ENCODE measurements at regions not wholly inside any gene's neighbourhood (a gene's known extent, or its start where the extent isn't known, plus 50 kb on each side); places are given as distances from the start of the nearest gene placed in this dataset.

GRCh38 chr13:109955598-109955997 is 169.2 kb upstream of the IRS2 start:
- H3K9me3 Mint-ChIP-seq (ENCODE audit: unreplicated experiment): no peaks in the 10 kb centered on the region
- no peak for DNase-seq (ENCODE audit: low spot score)
- H3K27me3 Mint-ChIP-seq (ENCODE audit: unreplicated experiment): no peaks in the 10 kb centered on the region
- H3K4me1 Mint-ChIP-seq (ENCODE audit: unreplicated experiment): no peaks in the 10 kb centered on the region
- no peak overlapping the region for H3K27ac Mint-ChIP-seq (ENCODE audit: unreplicated experiment)
- no peaks in the 10 kb centered on the region for H3K36me3 Mint-ChIP-seq (ENCODE audit: low read depth, unreplicated experiment)
- TF ChIP-seq CTCF (IDR thresholded peaks at IDR 0.05; ENCODE audit: unreplicated experiment): no peak
- H3K4me3 Mint-ChIP-seq (ENCODE audit: unreplicated experiment): no peak overlapping the region

GRCh38 chr13:109954441-109954840 is 168.1 kb upstream of the IRS2 start:
- Mint-ChIP-seq H3K27ac (ENCODE audit: unreplicated experiment) (no peak overlapping the region), H3K27me3 (ENCODE audit: unreplicated experiment) (no peaks in the 10 kb centered on the region), H3K4me3 (ENCODE audit: unreplicated experiment) (no peak overlapping the region), H3K4me1 (ENCODE audit: unreplicated experiment) (no peaks in the 10 kb centered on the region), H3K9me3 (ENCODE audit: unreplicated experiment) (no peaks in the 10 kb centered on the region), H3K36me3 (ENCODE audit: low read depth, unreplicated experiment) (no peaks in the 10 kb centered on the region)
- TF ChIP-seq CTCF (IDR thresholded peaks at IDR 0.05; ENCODE audit: unreplicated experiment): no peak
- DNase-seq (ENCODE audit: low spot score): no peak

- Mint-ChIP-seq H3K9me3 (ENCODE audit: unreplicated experiment) (no peaks in the 10 kb centered on the region), H3K4me1 (ENCODE audit: unreplicated experiment) (no peaks in the 10 kb centered on the region), H3K36me3 (ENCODE audit: low read depth, unreplicated experiment) (no peaks in the 10 kb centered on the region), H3K27me3 (ENCODE audit: unreplicated experiment) (peaks cover 3% of the 10 kb centered on the region), H3K4me3 (ENCODE audit: unreplicated experiment) (no peak overlapping the region), H3K27ac (ENCODE audit: unreplicated experiment) (no peak overlapping the region)
- no peak for TF ChIP-seq CTCF (IDR thresholded peaks at IDR 0.05; ENCODE audit: unreplicated experiment)
- DNase-seq (ENCODE audit: low spot score): no peak
Measured at GRCh38 chr13:109951491-109951890, 165.1 kb upstream of the IRS2 start.

GRCh38 chr13:109949397-109949796 is 163.0 kb upstream of the IRS2 start:
- no peak overlapping the region for H3K27ac Mint-ChIP-seq (ENCODE audit: unreplicated experiment)
- H3K27me3 Mint-ChIP-seq (ENCODE audit: unreplicated experiment): peaks cover 3% of the 10 kb centered on the region
- no peak overlapping the region for H3K4me3 Mint-ChIP-seq (ENCODE audit: unreplicated experiment)
- no peaks in the 10 kb centered on the region for H3K9me3 Mint-ChIP-seq (ENCODE audit: unreplicated experiment)
- TF ChIP-seq CTCF (IDR thresholded peaks at IDR 0.05; ENCODE audit: unreplicated experiment): no peak
- no peaks in the 10 kb centered on the region for H3K4me1 Mint-ChIP-seq (ENCODE audit: unreplicated experiment)
- H3K36me3 Mint-ChIP-seq (ENCODE audit: low read depth, unreplicated experiment): no peaks in the 10 kb centered on the region
- DNase-seq (ENCODE audit: low spot score): no peak

- Mint-ChIP-seq H3K4me1 (ENCODE audit: unreplicated experiment) (no peaks in the 10 kb centered on the region), H3K36me3 (ENCODE audit: low read depth, unreplicated experiment) (no peaks in the 10 kb centered on the region)
Measured at GRCh38 chr13:109947006-109947405, 160.6 kb upstream of the IRS2 start.

More at GRCh38 chr13:109947006-109947405, 160.6 kb upstream of the IRS2 start:
- H3K27ac Mint-ChIP-seq (ENCODE audit: unreplicated experiment): no peak overlapping the region
- no peak for TF ChIP-seq CTCF (IDR thresholded peaks at IDR 0.05; ENCODE audit: unreplicated experiment)
- no peak overlapping the region for H3K4me3 Mint-ChIP-seq (ENCODE audit: unreplicated experiment)
- H3K9me3 Mint-ChIP-seq (ENCODE audit: unreplicated experiment): peaks cover 4% of the 10 kb centered on the region
- peaks cover 3% of the 10 kb centered on the region for H3K27me3 Mint-ChIP-seq (ENCODE audit: unreplicated experiment)
- no peak for DNase-seq (ENCODE audit: low spot score)

Data from endothelial cell (in vitro differentiated cells).